Medulla oblongata (tissue), 1 donor: ENCODE measurements at regions not wholly inside any gene's neighbourhood (a gene's known extent, or its start where the extent isn't known, plus 50 kb on each side); places are given as distances from the start of the nearest gene placed in this dataset.
A peak's percentile ranks its signal among the peaks of the same experiment; 100 is the strongest.

Experiments used
- DNase-seq: peaks from one replicate; pipeline ENCODE4 v3.0.0-alpha.2; 2015; ENCODE audit errors: extremely low spot score

DNA sequence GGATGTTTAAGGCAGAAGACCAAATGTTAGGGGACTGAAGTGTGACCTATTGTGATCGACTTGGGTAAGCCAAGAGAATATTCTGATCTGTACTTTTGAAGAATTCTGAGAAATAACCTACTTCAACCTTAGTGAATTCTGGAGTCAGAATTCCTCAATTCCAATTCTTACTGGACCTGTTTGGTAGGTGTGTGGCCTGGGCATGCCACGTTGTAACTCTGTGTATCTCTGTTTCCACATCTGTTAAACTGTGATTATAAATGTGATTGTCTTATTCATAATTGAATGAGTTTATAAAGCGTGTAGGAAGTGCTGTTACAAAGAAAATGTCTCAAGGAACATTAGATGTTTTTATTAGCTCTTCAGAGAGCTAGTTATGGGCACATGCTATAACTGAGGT is 64.5 kb downstream of the TUSC1 start:
- no peak for DNase-seq

DNA sequence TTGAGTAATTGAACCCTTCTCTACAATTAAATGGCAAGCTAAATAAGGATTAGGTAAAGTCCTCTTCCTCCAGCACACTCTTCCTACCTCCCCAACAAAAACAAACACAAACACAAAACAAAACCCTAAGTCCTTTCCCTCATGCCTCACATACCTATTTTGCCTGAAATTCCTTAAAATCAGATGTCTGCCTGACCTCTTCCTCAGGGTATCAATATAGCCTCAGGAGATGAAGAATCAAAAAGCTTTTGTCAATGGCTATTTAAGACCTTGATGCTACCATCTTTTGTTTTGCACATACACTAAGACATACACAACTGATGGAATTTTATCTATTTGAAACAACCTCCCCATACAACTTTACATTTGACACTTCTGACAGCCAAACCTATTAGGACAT is 75.1 kb downstream of the TUSC1 start:
- no peak for DNase-seq

DNA sequence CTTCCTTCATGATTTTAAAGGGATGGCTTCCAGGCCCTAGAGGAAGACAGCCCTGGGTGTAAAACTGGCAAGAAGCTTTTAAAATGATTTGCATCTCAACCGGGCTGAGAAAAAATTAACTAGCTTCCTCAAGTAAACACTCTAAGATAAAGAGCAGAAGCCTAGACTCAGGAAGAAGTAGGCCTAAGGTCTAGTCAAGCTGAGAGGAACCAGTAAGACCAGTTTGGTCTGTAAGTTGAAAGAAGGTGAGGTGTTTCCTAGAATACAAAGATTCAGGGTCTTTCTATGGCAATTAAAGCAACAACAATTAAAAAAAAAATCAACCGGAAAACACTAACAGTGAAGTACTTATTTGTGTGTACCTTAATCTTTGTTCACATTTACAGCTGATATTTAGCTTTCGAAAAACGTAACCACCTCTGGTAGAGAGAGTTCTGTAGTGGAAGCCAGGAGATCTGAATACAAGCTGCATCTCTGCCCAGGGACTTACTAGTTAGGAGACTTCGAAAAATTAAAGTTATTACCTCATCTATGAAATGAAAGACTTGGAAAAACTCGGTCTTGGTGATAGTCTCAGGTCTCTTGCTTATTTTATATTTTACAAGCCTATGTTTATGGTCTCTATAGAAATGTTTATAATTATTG is 75.7 kb downstream of the TUSC1 start:
- DNase-seq: no peak

DNA sequence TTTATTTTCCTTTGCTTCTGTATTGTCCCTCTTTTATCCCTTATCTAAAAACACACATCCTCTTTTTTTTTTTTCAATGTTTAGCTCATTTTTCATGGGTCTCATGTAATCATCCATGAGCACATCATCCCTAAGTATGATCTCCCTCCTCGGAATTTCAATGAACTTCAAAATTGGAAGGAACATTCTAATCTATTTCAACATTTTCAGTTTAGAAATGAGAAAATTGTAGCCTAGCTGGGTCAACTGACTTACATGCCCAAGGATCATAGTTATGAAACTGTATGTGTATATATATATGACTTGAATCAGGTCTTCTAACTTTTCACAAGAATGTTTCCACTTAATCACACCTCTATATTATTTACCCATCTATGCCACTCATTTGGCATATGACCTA is 77.7 kb downstream of the TUSC1 start:
- no peak for DNase-seq

DNA sequence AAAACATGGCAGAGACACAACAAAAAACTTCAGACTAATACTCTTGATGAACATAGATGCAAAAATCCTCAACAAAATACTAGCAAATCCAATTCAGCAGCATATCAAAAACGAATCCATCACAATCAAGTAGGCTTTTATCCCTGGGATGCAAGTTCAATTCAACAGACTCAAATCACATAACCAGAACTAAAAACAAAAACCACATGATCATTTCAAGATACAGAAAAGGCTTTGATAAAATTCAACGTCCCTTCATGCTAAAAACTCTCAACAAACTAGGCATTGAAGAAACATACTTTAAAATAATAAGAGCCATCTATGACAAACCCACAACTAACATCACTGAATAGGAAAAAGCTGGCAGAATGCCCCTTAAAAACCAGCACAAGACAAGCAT is 93.6 kb downstream of the TUSC1 start:
- DNase-seq: no peak

DNA sequence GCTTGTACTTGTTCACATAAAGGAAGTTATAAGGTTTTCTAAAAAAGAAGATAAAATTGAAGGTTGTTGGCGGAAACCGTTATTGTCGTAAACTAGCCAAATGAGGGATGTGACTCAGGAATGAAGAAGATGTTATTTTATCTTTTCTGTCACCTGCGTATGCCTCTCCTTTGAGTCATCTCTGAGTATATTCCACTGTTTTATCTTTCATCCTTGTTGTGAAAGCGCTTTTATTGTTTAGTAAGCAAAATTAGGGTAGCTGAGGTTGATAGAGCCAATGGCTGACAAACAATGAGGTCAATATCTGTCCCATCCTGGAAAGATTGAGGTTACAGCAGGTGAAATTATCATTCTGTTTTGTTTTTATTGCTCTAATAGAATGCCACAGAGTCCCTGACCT is 105.0 kb downstream of the TUSC1 start:
- DNase-seq: no peak

DNA sequence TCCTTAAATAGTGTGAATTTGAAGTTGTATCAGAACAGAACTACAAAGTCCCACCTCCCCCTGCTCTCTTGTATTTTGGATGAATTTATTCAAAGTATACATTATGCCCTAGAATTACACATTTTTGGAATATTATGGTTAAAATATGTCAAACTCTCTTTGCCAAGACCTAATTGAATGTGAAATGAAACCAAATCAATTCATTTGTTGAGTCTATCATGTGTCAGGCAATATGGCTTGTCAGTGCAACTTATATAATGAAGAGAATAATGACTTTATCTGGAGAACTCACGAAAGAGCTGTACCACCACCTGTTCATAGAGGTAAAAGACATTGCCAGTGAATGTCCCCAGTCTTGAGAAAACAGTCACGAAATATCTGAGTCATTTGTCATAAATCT is 106.8 kb downstream of the TUSC1 start:
- no peak for DNase-seq

DNA sequence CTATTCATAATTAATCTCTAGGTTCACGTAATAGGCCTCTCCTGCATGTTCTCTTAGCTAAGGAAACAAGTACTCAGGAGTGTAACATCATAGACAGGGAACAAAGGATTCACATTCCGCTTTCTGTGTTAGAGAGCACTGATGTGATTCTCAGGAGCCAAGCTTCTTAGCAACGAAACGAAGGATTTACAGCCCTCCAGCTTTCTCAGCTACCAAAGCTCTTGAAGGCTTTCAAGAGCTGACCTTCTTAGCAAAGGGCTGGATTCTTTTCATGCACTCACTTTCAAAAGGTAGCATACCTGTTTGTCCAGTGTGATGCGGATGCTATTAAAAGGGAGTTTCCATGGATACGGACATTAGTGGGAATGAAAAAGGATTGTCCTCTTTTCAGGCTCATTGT is 107.4 kb downstream of the TUSC1 start:
- DNase-seq: peak; percentile 2

DNA sequence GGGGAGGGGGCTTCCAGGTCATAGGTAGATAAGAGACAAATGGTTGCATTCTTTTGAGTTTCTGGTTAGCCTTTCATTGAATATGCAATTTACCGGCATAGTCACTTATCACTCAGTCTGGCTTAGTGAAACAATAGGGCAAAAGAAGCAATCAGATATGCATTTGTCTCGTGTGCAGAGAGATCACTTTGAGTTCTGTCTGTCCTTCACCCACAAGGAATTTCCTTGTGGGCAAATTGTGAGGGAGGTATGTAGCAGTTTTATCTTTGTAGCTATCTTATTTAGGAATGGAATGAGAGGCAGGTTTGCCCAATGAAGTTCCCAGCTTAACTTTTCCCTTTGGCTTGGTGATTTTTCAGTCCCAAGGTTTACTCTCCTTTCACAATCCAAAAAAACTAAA is 116.1 kb downstream of the TUSC1 start:
- DNase-seq: no peak

DNA sequence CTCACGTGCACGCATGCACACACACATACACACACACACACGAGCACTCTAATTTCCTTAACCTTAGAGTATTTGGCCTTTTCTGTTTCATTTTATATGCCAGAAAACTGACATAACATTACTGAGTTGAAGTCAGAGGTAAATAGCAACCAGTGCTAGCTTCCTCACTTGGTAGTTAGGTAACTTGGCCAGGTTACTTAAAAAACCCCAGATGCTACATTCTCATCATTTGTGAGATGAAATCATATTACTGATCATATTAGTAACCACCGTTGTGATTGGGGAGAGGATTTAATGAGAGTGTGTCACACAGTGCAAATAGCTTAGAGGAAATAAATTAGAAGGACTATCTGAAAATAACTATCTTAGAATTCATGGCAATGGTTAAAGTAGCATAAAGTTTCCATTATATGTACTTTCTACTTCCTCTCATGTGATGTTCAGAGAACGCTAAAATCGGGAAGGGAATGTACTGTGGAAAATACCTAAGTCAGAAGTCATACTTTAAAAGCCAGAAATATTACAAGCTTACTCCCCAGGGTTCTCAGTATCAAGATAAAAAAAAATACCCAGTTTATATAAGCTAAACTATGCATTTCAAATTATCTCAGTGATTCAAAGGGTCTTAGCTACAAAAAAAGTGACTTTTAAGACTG is 120.5 kb downstream of the TUSC1 start:
- no peak for DNase-seq

DNA sequence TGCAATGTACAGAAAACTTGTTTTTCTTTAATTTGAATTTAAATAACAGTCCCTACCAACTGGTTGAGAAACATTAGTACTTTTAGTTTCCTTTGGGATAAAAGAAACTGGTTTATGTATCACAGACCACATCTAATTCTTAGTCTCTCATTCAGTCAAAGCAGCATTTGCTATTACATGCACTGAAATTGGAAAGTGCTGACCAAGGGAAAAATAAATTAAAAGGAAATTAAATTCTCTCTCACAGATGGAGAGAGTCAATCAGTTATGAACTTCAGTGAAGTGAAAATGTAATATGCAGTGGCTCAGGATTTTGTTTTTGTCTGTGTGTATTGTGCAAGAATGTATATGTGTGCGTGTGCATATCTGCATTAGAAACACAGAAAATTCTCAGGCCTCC is 121.7 kb downstream of the TUSC1 start:
- DNase-seq: no peak

DNA sequence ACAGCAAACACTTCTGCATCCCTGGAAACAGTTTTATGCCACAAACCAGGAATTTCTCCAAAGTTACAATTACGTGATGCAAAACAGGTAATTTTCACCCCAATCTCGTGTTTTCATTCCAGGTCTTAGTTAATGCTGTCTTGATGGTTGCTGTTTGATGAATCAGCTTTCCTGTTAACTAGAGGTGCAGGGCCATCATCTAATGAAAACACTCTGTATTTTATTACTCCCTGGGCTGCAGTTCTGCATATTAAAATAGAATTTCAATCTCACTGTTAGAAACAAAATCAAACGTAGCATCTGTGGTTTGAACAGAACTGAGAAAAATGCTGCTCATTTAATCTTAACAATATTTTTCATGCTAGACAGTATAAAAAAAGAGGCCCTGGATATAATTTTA is 129.4 kb downstream of the TUSC1 start:
- no peak for DNase-seq

DNA sequence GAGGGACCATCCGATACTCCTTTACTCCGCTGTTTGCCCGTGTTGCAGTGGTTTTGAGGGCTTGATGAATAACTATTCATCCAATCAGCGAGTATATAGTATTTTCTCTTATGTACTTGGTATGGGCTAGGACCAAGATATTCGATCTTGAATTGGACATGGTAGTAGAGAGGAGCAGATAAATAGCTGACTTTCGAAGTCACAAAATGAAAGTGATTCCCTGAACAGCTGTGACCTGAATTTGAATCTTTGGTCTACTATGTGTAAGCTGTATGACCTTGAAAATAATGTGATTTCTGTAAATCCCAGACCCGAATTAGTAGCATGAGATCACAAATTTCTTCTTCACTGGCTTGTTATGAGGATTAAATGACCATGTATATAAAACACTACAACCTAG is 134.4 kb downstream of the TUSC1 start:
- no peak for DNase-seq

DNA sequence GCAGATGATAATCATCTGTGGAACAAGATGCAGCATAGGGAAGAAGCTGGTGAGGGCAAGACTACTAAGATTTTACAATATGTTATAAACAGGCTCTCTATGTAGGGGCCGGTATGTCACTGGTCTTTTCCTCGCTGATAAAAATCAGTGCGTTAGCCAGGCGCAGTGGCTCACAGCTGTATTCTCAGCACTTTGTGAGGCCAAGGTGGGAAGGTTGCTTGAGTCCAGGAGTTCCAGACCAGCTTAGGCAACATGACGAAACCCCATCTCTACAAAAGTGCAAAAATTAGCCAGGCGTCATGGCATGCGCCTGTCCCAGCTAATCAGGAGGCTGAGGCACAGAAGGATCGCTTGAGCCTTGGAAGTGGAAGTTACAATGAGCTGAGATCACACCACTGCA is 135.9 kb downstream of the TUSC1 start:
- no peak for DNase-seq

DNA sequence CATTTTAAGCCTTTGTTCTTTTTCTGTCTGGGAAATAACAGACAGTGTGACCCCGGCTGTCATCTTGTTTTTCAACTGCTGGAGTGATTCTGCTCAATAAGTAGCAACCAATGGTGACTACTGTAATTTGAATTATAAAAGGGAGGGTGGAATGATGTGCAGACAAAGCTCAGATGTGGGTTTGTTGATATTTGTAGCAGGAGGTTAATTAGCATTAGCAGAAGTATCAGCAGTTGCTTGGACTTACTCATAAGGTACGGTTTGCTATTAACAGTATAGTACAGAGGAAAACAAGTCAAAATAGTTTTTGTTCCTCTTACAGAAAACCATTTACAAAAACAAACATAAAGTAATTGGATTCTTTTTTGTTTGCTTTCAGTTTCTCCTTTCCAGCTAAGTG is 140.4 kb downstream of the TUSC1 start:
- DNase-seq: no peak

DNA sequence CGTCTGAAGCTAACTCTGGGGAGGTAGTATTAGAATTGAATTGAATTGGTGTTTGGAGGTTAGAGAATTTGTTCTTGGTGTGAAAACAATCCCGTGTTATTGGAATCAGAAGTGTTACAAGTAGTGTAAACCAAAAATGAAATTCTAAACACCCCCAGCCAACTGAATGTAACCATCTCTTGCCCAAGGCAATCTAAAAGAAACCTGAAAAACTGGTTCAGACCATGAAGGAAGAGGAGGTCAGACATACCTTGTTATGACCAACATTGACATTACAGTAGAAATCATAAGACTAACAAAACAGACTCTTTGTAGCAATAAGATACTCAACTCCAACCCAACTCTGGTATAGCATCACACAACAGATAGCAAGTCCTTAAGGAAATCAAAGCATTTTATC is 159.0 kb downstream of the TUSC1 start:
- DNase-seq: no peak

DNA sequence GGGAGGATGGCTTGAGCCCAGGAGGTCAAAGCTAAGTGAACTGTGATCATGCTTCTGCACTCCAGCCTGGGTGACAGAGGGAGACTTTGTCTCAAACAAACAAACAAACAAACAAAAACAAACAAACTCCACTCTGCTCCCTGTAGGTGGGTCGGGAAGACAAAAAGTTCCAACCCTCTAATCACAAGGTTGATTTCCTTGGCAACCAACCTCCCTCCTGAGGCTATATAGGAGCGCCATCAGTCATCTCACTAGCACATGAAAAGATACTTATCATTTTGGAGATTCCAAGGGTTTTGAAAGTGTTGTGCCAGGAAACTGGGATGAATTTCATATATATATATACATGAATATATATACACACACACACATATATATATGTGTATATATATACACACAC is 160.5 kb downstream of the TUSC1 start:
- no peak for DNase-seq

DNA sequence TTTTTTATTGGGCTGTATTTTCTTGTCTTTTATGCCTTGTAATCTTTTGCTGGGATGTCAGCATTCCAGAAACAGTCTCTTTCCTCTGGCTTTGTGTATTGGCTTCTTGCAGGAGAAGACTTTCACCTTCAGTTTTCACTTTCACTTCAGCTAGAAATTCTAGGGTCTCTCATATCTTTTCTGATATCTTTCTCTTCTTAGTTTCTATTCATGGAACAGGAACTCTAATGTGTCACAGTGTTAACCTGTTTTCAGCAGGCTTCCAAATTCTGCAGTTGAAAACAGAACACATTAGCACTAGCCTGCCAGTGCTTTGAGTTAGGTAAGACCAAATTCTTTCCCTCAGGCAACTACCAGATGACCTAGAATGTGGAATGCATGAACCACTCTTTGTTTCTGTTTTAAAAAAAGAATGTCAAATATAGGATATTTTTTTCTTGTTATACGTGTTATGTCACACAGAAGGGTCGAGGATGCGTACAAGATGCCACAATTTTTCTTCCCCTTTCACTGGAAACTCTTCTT is 164.7 kb downstream of the TUSC1 start:
- DNase-seq: no peak

DNA sequence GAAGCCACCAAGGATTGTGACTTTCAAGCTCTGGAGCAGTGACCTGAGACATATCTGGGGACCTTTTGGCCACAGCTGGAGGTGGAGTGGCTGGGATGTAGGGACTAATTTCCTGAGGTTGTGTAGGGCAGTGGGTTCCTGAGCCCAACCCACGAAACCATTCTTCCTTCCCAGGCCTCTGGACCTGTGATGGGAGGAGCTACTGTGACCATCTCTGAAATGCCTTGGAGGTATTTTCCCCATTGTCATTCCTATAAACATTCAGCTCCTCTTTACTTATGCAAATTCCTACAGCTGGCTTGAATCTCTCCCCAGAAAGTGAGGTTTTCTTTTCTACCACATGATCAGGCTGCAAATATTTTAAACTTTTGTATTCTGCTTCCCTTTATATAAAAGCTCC is 172.6 kb downstream of the TUSC1 start:
- no peak for DNase-seq

DNA sequence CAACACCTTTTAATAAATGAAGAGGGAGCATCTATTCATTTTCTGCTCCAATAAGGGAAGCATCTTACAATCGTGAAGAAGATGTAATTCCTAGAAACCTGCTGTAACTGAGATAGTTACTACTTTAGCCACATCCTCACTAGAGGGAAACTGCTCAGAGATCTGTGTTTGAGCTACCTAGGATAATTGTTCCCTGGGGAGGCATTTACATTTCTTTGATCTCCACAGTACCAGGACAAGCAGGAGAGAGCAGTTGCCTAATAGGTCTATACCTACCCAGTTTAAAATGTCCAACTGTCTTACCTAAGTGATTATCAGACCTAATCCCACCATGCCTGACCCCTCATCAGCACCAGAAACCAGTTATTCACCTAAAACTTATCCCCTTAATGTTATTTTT is 196.9 kb downstream of the TUSC1 start:
- DNase-seq: no peak

DNA sequence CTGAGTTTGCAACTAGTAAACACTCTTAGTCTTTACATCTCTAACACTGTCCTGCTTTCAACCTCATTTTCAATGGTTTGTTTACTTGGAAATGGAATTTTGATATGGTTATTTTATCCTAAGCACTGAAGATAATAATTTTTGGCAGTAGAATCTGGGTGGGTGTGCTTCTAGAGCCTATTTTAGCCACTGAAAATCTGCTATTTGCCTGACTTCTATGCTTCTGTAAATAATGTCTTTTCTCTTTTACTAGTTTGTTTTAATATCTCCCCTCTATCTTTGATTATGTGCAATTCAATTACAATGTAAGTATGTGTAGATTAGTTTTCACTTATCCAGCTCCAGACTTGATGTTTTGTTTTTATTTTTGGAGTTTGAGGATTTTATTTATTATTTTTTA is 197.5 kb downstream of the TUSC1 start:
- no peak for DNase-seq

DNA sequence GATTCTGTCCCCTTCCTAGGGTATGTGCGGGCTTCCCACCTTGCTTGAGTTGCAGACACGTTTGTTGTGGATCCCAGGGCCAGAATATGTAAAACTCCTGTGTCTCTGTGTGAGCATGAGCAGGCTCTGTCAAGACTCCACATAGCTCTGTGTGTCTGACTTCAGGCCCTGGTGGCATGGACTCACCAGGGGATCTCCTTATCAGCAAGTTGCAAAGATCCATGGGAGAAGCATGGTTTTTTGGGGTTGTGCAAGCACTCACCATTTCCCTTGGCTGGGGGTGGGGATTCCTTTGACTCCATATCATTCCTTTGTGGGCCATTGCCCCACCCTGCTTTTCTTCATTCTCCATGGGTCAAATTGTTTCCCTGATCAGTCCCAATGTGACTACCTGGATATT is 205.6 kb downstream of the TUSC1 start:
- no peak for DNase-seq

DNA sequence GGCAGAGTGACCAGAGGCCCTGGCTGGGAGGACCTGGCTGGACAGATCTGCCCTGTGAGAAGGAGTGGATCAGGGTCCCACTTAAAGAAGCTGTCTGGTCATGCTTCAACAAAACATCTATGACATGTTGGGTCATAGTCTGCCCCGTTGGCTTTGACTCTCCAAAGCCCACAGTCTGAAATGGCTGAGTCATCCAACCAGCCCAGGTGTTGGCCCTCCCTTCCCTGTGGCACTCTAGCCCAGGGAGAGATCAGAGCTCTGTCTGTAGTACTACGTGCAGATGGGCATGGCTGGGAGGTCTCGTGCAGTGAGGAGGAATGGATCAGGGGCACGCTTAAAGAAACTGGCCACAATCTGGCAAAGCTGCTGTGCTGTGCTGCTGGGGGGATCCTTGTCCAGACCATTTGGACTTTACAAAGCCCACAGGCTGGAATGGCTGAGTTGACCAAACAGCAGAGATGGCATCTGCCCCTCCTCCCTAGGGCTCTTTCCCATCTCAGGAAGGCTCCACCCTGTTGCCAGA is 206.1 kb downstream of the TUSC1 start:
- DNase-seq: no peak

DNA sequence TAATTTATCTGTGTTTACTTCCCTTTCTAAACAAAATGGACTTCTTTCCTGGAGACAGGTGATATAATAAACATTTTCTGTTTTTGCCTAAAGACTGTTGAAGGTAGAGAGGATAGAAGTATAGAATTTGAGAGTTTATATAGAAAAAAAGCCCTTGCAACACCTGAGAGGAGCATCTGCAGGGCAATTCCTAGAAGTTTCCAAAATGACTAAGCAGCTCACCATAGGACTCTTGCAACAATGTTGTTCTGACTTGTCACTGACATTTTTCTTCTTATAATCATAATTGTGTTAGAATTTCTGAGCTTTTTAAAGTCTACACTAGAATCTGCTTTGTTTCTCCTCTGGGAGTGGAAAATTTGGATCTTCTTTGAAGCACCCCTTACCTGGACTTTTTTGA is 216.8 kb downstream of the TUSC1 start:
- no peak for DNase-seq
